ENCODE measurements at regions not wholly inside any gene's neighbourhood (a gene's known extent, or its start where the extent isn't known, plus 50 kb on each side); places are given as distances from the start of the nearest gene placed in this dataset.

DNA sequence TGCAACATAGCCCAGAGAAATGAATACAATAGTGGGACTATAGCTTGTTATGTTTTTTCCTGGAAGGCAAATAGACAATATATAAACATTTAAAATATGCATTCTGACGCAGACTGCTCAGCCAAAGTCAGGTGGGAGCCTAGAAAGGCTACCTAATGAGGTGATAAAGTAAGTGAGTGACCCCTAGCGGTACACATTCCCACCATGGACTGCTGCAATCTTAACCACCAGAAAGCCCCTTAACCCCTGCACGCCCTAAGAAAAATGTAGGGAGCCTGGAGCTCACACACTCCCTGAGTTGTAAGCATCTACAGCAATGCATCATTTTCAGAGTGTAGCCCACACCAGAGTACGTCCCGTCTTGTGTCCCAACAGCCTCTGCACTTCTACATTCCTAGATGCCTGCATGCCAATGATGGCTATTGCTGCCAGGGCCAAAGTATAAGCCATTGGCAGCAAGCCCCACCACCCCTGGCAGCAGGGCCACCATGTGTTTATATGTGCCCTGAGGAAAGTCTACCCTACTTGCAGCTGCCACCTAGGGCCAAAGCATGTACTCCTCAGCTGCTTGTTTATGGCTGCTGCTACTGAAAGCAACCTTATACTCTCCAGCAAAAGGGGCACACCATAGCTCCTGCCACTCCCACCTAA, 127.6 kb downstream of the KIF2B start:
- TF ChIP-seq CTCF (conservative IDR thresholded peaks at IDR 0.05) (0 out of 2 replicates have a peak, but pooled peaks have one; percentile 29), EZH2 (IDR thresholded peaks at IDR 0.05; ENCODE audit: low read depth) (no peak)
